ENCODE measurements at regions not wholly inside any gene's neighbourhood (a gene's known extent, or its start where the extent isn't known, plus 50 kb on each side); places are given as distances from the start of the nearest gene placed in this dataset.

DNA sequence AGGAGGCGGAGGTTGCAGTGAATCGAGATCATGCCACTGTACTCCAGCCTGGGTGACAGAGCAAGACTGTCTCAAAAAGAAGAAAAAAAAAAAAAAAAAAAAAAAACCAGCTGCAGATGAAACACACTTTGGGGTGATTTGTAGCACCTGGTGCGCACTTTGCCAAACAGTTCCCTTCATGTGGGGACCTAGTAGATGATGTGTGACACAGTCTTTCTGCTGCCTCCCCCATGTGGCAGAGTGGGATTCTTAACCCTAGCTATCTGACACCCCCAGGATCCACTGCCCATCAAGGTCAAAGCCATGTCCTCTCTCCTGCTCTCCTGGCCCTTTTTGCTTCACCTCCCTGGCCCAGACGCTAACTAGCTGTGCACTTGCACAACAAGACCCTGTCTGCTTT lies 52.1 kb upstream of the PDZD8 start:
- TF ChIP-seq, protein P1, sequence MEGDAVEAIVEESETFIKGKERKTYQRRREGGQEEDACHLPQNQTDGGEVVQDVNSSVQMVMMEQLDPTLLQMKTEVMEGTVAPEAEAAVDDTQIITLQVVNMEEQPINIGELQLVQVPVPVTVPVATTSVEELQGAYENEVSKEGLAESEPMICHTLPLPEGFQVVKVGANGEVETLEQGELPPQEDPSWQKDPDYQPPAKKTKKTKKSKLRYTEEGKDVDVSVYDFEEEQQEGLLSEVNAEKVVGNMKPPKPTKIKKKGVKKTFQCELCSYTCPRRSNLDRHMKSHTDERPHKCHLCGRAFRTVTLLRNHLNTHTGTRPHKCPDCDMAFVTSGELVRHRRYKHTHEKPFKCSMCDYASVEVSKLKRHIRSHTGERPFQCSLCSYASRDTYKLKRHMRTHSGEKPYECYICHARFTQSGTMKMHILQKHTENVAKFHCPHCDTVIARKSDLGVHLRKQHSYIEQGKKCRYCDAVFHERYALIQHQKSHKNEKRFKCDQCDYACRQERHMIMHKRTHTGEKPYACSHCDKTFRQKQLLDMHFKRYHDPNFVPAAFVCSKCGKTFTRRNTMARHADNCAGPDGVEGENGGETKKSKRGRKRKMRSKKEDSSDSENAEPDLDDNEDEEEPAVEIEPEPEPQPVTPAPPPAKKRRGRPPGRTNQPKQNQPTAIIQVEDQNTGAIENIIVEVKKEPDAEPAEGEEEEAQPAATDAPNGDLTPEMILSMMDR (IDR thresholded peaks at IDR 0.05 in 2 of 3, conservative IDR thresholded peaks at IDR 0.05 in 1 of 3; ENCODE audit: control insufficient read depth in 2 of 3, extremely low read depth in 1 of 3, insufficient read depth in 1 of 3, low read depth in 3 of 3, low read length in 3 of 3), result no peak
- TF ChIP-seq IRF3 (IDR thresholded peaks at IDR 0.05), result no peak
- no peak for TF ChIP-seq NFIC (IDR thresholded peaks at IDR 0.05; ENCODE audit: low read depth, low read length)
- TF ChIP-seq NRF1 (conservative IDR thresholded peaks at IDR 0.05; ENCODE audit: low read depth, low read length), result no peak
- TF ChIP-seq JUND (IDR thresholded peaks at IDR 0.05; ENCODE audit: low read depth, low read length), result no peak
- TF ChIP-seq, protein P2, sequence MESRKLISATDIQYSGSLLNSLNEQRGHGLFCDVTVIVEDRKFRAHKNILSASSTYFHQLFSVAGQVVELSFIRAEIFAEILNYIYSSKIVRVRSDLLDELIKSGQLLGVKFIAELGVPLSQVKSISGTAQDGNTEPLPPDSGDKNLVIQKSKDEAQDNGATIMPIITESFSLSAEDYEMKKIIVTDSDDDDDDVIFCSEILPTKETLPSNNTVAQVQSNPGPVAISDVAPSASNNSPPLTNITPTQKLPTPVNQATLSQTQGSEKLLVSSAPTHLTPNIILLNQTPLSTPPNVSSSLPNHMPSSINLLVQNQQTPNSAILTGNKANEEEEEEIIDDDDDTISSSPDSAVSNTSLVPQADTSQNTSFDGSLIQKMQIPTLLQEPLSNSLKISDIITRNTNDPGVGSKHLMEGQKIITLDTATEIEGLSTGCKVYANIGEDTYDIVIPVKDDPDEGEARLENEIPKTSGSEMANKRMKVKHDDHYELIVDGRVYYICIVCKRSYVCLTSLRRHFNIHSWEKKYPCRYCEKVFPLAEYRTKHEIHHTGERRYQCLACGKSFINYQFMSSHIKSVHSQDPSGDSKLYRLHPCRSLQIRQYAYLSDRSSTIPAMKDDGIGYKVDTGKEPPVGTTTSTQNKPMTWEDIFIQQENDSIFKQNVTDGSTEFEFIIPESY (IDR thresholded peaks at IDR 0.05), result no peak
- TF ChIP-seq TCF12 (IDR thresholded peaks at IDR 0.05; ENCODE audit: low read depth, low read length), result no peak
- TF ChIP-seq MEF2B (IDR thresholded peaks at IDR 0.05; ENCODE audit: partially characterized antibody, poor library complexity, severe bottlenecking), result no peak
- TF ChIP-seq SREBF2 (IDR thresholded peaks at IDR 0.05; ENCODE audit: low read length), result no peak
